ENCODE measurements at regions not wholly inside any gene's neighbourhood (a gene's known extent, or its start where the extent isn't known, plus 50 kb on each side); places are given as distances from the start of the nearest gene placed in this dataset.

GRCh38 chr3:34183114-34183513 lies 384.7 kb downstream of the PDCD6IP start:
- DNase-seq (ENCODE audit: low read depth in 2 of 2) = no peak

- DNase-seq (ENCODE audit: low read depth in 2 of 2) = no peak
Observed at GRCh38 chr3:34183611-34184340, 385.3 kb downstream of the PDCD6IP start.

- DNase-seq (ENCODE audit: low read depth in 2 of 2) = no peak
Observed at GRCh38 chr3:34185301-34185700, 386.9 kb downstream of the PDCD6IP start.

- no peak for DNase-seq (ENCODE audit: low read depth in 2 of 2)
Observed at GRCh38 chr3:34189133-34189532, 390.7 kb downstream of the PDCD6IP start.

GRCh38 chr3:34196914-34197313 lies 398.5 kb downstream of the PDCD6IP start:
- DNase-seq (ENCODE audit: low read depth in 2 of 2) = no peak

GRCh38 chr3:34198309-34198708 lies 399.9 kb downstream of the PDCD6IP start:
- no peak for DNase-seq (ENCODE audit: low read depth in 2 of 2)

- no peak for DNase-seq (ENCODE audit: low read depth in 2 of 2)
Observed at GRCh38 chr3:34200576-34200975, 402.1 kb downstream of the PDCD6IP start.

GRCh38 chr3:34202975-34203374 lies 404.5 kb downstream of the PDCD6IP start:
- no peak for DNase-seq (ENCODE audit: low read depth in 2 of 2)

- DNase-seq (ENCODE audit: low read depth in 2 of 2) = no peak
Observed at GRCh38 chr3:34203386-34203785, 405.0 kb downstream of the PDCD6IP start.

- DNase-seq (ENCODE audit: low read depth in 2 of 2) = no peak
Observed at GRCh38 chr3:34207002-34207401, 408.6 kb downstream of the PDCD6IP start.

- no peak for DNase-seq (ENCODE audit: low read depth in 2 of 2)
Observed at GRCh38 chr3:34207806-34208205, 409.4 kb downstream of the PDCD6IP start.

- no peak for DNase-seq (ENCODE audit: low read depth in 2 of 2)
Observed at GRCh38 chr3:34212175-34212574, 413.7 kb downstream of the PDCD6IP start.

- no peak for DNase-seq (ENCODE audit: low read depth in 2 of 2)
Observed at GRCh38 chr3:34212656-34213055, 414.2 kb downstream of the PDCD6IP start.

GRCh38 chr3:34213478-34213877 lies 415.0 kb downstream of the PDCD6IP start:
- DNase-seq (ENCODE audit: low read depth in 2 of 2) = no peak

- no peak for DNase-seq (ENCODE audit: low read depth in 2 of 2)
Observed at GRCh38 chr3:34216711-34217335, 418.4 kb downstream of the PDCD6IP start.

GRCh38 chr3:34218706-34219385 lies 420.4 kb downstream of the PDCD6IP start:
- DNase-seq (ENCODE audit: low read depth in 2 of 2) = no peak

- no peak for DNase-seq (ENCODE audit: low read depth in 2 of 2)
Observed at GRCh38 chr3:34219556-34219955, 421.1 kb downstream of the PDCD6IP start.

- DNase-seq (ENCODE audit: low read depth in 2 of 2) = no peak
Observed at GRCh38 chr3:34225821-34226366, 427.5 kb downstream of the PDCD6IP start.

- DNase-seq (ENCODE audit: low read depth in 2 of 2) = no peak
Observed at GRCh38 chr3:34229876-34230275, 431.4 kb downstream of the PDCD6IP start.

GRCh38 chr3:34235096-34235495 lies 436.7 kb downstream of the PDCD6IP start:
- DNase-seq (ENCODE audit: low read depth in 2 of 2) = no peak

- DNase-seq (ENCODE audit: low read depth in 2 of 2) = no peak
Observed at GRCh38 chr3:34237946-34238345, 439.5 kb downstream of the PDCD6IP start.

- DNase-seq (ENCODE audit: low read depth in 2 of 2) = no peak
Observed at GRCh38 chr3:34238407-34238806, 440.0 kb downstream of the PDCD6IP start.

GRCh38 chr3:34239287-34239686 lies 440.9 kb downstream of the PDCD6IP start:
- DNase-seq (ENCODE audit: low read depth in 2 of 2) = no peak
